Keratinocyte (primary cell): ENCODE measurements at regions not wholly inside any gene's neighbourhood (a gene's known extent, or its start where the extent isn't known, plus 50 kb on each side); places are given as distances from the start of the nearest gene placed in this dataset.

Experiments used
- DNase-seq: peaks from one replicate; pipeline ENCODE4 v3.0.0-alpha.2; 2011; ENCODE audit warnings: low read depth, missing footprints, low spot score
- FAIRE-seq: peaks from 2 replicates; lab custom pipeline; 2011; peaks lifted over from hg19 to GRCh38; lab: Jason Lieb, UNC
- H2AFZ ChIP-seq: 2 replicates; pipeline ENCODE4 v1.6.0; 2012; ENCODE audit warnings: low read length, control low read depth, inconsistent platforms; ENCODE audit not compliant: control insufficient read depth
- H3K27ac ChIP-seq: 2 replicates; pipeline ENCODE4 v1.5.1; 2011; ENCODE audit warnings: low read length; ENCODE audit not compliant: control insufficient read depth, insufficient read depth
- H3K27me3 ChIP-seq: 3 replicates; pipeline ENCODE4 v1.6.0; 2011; ENCODE audit warnings: low read length; ENCODE audit not compliant: control insufficient read depth, insufficient read depth; ENCODE audit errors: extremely low read depth
- H3K36me3 ChIP-seq, 2 experiments: 2 replicates in 1 of 2; 3 replicates in 1 of 2; pipeline ENCODE4 v1.5.1; 2011; ENCODE audit warnings: low read length in 2 of 2, mild to moderate bottlenecking in 1 of 2; ENCODE audit not compliant: control insufficient read depth in 2 of 2, insufficient read depth in 2 of 2; ENCODE audit errors: extremely low read depth in 1 of 2
- H3K4me1 ChIP-seq: 3 replicates; pipeline ENCODE4 v1.5.1; 2011; ENCODE audit warnings: low read length; ENCODE audit not compliant: control insufficient read depth, insufficient read depth; ENCODE audit errors: extremely low read depth
- H3K4me2 ChIP-seq: 3 replicates; pipeline ENCODE4 v1.6.0; 2011; ENCODE audit warnings: low read depth, low read length; ENCODE audit not compliant: control insufficient read depth, insufficient read depth; ENCODE audit errors: extremely low read depth
- H3K4me3 ChIP-seq, 3 experiments: fragments of 200-600 bp in 1 of 3; sonication (generic) in 1 of 3; 2 replicates in 2 of 3; 3 replicates in 1 of 3; pipeline ENCODE4 v1.5.1; 2011 to 2016; ENCODE audit warnings: low read length in 3 of 3, mild to moderate bottlenecking in 3 of 3, control low read depth in 2 of 3, inconsistent platforms in 1 of 3, low read depth in 1 of 3, mixed read lengths in 1 of 3, mixed run types in 1 of 3, moderate library complexity in 1 of 3; ENCODE audit not compliant: control insufficient read depth in 2 of 3, insufficient read depth in 2 of 3; ENCODE audit errors: extremely low read depth in 1 of 3
- H3K79me2 ChIP-seq: 2 replicates; pipeline ENCODE4 v1.6.0; 2012; ENCODE audit warnings: low read length; ENCODE audit not compliant: control insufficient read depth, insufficient read depth
- H3K9ac ChIP-seq: 3 replicates; pipeline ENCODE4 v1.6.0; 2011; ENCODE audit warnings: low read length; ENCODE audit not compliant: control insufficient read depth, insufficient read depth; ENCODE audit errors: extremely low read depth
- H3K9me1 ChIP-seq: 3 replicates; pipeline ENCODE4 v1.6.0; 2011; ENCODE audit warnings: low read length; ENCODE audit not compliant: control insufficient read depth, insufficient read depth; ENCODE audit errors: extremely low read depth
- H3K9me3 ChIP-seq: 2 replicates; pipeline ENCODE4 v1.5.1; 2012; ENCODE audit warnings: low read depth, low read length; ENCODE audit not compliant: control insufficient read depth
- H4K20me1 ChIP-seq: 3 replicates; pipeline ENCODE4 v1.6.0; 2011; ENCODE audit warnings: low read length; ENCODE audit not compliant: control insufficient read depth, insufficient read depth; ENCODE audit errors: extremely low read depth
- CTCF ChIP-seq, 3 experiments: IDR thresholded peaks in 1 of 3; conservative IDR thresholded peaks in 1 of 3; optimal IDR thresholded peaks in 1 of 3; 2 replicates in 2 of 3; 3 replicates in 1 of 3; pipeline versions ENCODE3 to v1.5.1; 2011; ENCODE audit warnings: low read length in 3 of 3, mild to moderate bottlenecking in 3 of 3, moderate library complexity in 2 of 3, control low read depth in 1 of 3, inconsistent platforms in 1 of 3; ENCODE audit not compliant: insufficient read depth in 2 of 3; ENCODE audit errors: extremely low read depth in 1 of 3
- EZH2 ChIP-seq: IDR thresholded peaks from one replicate; pipeline ENCODE4 v1.6.1; 2012; ENCODE audit warnings: inconsistent platforms, mild to moderate bottlenecking, low read length, moderate library complexity
- dilution Hi-C: fragments of 300-500 bp; cut with MboI; formaldehyde crosslinking; loops from one replicate; pipeline ENCODE4 v1.7.0; 2020; ENCODE audit warnings: low sequenced_read_pairs; ENCODE audit not compliant: extremely low pct_ligation_motif_present

- Histone ChIP-seq H3K9me3 (no peaks in the 10 kb centered on the region), H3K27me3 (no peaks in the 10 kb centered on the region), H3K79me2 (no peaks in the 10 kb centered on the region), H2AFZ (no peak overlapping the region), H3K4me1 (no peaks in the 10 kb centered on the region), H3K4me3 (no peak overlapping the region), H3K9me1 (no peaks in the 10 kb centered on the region), H4K20me1 (no peaks in the 10 kb centered on the region), H3K36me3 (no peaks in the 10 kb centered on the region), H3K4me2 (no peak overlapping the region), H3K9ac (no peak overlapping the region), H3K27ac (no peak overlapping the region)
- no peak for FAIRE-seq
- DNase-seq = no peak
- TF ChIP-seq CTCF (optimal IDR thresholded peaks at IDR 0.05 in 1 of 3, IDR thresholded peaks at IDR 0.05 in 1 of 3, conservative IDR thresholded peaks at IDR 0.05 in 1 of 3; ENCODE audit: extremely low read depth in 1 of 3, insufficient read depth in 2 of 3, low read length in 3 of 3) (no peak), EZH2 (no peak)
- dilution Hi-C loops = no loop called here
These were observed 420.6 kb downstream of the TDRD15 start for GRCh38 chr2:21544392-21544791.

- Histone ChIP-seq H3K4me3 (no peak overlapping the region), H3K36me3 (no peaks in the 10 kb centered on the region), H3K79me2 (no peaks in the 10 kb centered on the region), H3K4me1 (no peaks in the 10 kb centered on the region), H3K9me1 (no peaks in the 10 kb centered on the region), H3K9me3 (no peaks in the 10 kb centered on the region), H3K27ac (no peak overlapping the region), H3K4me2 (no peak overlapping the region), H3K27me3 (no peaks in the 10 kb centered on the region), H3K9ac (no peak overlapping the region), H2AFZ (no peak overlapping the region), H4K20me1 (no peaks in the 10 kb centered on the region)
- FAIRE-seq = no peak
- no peak for DNase-seq
- TF ChIP-seq CTCF (optimal IDR thresholded peaks at IDR 0.05 in 1 of 3, IDR thresholded peaks at IDR 0.05 in 1 of 3, conservative IDR thresholded peaks at IDR 0.05 in 1 of 3; ENCODE audit: extremely low read depth in 1 of 3, insufficient read depth in 2 of 3, low read length in 3 of 3) (no peak), EZH2 (no peak)
- dilution Hi-C loops = no loop called here
These were observed 429.2 kb downstream of the TDRD15 start for GRCh38 chr2:21552981-21553380.
